Activated CD4-positive, CD25-positive, alpha-beta regulatory T cell (primary cell): ENCODE measurements at regions not wholly inside any gene's neighbourhood (a gene's known extent, or its start where the extent isn't known, plus 50 kb on each side); places are given as distances from the start of the nearest gene placed in this dataset.

Experiments used
- DNase-seq, 4 experiments: peaks; one replicate each; lab custom pipeline; 2025; lab: John Stamatoyannopoulos, UW

DNA sequence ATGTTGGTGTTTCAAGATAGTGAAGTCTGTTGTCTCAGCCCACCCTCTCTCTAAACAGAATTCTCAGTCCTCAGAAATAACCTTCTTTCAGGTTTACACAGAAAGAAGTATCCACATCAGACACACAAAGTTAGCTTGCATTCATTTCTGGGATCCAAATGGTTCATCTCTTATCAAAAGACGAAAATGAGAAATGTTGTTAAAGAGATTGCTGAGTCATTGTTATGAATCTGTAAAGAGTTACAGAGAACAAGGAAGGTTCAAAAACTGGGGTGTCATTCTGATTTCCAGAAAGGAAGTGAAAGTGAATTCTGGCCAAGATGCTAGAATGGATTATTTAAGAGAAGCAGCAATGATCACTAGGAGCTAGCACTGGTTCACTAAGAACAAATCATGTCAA lies 90.5 kb upstream of the ATXN1 start:
- DNase-seq: no peak

DNA sequence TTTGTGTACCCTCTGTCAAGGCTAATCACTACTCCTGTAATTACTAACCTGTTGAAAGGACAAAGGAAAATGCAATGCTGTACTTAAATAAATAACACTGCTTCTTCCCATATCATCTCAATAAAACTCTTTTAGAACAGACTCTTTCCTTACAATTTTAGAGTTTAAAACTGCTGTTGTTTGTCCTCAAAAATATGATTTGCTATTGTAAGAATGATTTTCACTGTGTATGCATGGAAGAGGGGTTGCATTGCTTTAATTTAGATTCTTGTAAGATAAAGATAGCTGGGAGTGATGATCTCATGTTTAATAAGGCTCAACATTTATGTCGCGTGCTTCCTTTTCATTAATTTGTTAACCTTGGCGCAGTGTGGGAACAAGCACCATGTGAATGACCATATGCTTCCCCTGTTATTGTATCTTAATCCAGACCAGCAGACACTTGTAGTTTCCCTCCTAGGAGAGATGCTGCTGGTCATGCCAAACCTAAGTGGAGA lies 89.8 kb upstream of the ATXN1 start:
- DNase-seq: no peak

DNA sequence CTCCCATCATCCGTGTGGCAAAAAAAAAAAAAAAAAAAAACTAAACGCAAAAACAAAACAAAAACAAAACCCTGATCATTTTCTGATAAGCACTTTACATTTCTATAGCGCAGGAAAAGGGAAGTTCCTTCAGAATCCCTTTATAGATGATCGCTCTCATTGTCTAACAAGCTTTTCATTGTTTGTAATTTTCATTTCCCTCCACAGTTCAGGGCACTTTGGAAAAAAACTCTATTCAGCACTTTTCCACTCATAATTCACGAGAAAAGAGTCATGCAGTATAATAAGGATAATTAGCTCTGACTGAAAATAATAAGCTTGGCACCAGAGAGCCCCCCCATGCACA lies 89.4 kb upstream of the ATXN1 start:
- DNase-seq: no peak

DNA sequence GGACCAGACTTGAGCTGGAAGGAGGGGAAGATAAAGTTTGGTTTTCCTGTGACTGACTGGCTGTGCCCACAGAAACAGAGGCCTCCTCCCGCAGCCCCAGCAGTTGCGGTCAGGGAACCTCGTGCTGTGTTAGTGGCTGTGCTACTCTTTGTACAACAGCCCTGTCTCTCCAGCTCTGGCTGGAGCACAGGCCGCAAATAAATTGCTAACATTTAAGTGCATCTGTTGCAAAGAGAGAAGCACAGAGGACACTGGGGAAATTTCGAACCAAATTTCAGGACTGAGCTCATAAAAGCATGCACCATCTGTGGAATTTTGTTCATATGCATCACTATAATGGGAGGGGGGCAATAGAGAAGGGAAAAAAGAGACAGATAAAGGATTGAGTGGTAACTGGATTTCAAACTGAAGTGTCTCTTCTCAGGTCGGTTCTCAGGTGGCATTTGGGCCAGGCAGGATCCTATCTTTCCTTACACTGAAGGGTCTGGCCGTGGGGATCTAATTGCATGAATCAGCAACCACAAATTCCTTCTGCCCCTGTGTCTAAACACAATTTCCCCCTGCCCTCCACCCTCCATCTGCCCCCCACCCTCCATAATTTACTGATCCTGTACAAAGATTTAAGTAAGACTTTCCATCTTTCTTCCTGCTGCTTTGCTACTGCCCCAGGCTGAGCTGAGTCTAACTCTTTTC lies 88.9 kb upstream of the ATXN1 start:
- DNase-seq: no peak

DNA sequence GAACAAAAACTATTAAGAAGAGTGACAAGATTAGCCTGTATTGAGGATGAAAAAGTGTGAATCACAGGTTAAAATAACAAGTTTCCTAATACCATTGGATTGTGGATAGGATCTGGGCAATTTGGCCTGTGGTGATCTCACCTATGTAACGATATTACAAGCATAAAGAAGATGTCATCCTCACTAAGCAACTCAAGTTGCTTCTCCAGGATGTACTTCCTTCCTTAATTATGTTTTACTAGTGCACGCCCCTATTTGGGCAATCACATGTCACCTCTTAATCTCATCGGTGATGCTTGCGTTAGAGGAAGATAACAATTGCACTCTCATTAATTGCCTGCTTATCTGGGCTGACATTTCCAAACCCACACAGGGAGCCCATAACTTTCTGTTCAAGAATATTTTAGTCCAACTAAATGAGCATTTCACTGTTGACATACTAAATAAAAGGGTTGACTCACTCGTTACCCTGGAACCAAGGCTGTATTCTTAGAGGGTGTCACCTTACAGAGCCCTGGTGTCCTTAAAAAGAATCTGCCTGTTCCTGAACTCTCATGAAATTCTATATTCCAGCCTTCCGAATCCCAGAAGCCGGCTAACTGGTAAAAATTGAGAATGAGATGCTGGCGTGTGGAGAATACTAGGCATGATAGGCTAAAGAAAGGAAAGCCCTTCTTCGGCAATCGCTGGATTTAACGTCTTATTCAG lies 88.2 kb upstream of the ATXN1 start:
- no peak for DNase-seq

DNA sequence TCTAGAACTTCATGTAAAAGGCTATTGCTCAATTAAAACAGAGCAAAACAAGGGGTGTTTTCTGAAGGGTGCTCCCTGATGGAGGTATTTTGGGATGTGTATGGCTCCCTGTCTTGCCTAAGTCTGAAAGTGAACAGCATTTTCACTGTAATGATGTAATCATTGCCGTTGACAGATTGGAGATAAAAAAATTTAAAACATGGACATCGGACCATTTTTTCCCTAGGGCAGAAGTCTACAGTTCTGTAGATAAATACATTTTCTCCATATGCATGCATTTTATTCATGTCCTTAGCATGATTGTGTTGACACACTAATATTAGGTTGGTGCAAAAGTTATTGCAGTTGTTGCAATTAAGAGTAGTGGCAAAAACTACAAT lies 85.1 kb upstream of the ATXN1 start:
- DNase-seq: no peak

DNA sequence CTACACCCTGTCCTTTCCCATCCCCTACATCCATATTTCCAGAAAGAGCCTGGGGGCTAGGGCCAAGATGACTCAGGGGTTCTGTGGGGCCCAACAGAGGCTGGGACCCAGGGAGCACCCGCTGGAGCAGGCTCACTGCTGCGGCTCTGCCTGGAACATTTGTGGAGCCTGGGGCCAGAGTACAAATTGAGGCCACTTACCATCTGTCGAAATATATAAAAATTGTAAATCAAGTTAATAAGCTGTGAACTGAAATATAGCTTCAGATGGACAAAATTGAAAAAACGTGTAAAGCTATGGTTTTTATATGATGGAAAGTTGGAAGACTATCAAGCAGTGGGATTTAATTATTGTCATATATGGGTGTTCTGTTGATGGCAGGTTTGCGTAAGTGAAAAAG lies 82.9 kb upstream of the ATXN1 start:
- DNase-seq: no peak

DNA sequence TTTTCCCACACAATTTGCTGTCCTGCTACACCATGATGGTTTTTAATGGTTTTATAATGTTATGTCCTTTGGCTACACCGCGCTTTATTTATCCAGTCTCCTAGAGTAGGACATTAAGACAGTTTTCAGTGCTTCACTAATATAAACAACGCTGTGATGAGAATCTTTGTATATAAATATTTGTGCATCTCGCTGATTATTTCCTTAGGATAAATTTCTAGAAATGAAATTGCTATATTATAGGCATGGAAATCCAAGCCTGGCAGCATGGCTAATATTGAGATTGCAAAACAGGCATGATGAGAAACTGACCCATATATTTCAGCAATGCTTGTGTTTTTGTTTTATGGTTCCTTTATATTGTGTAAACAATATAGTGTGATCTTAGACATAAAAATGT lies 81.4 kb upstream of the ATXN1 start:
- no peak for DNase-seq

DNA sequence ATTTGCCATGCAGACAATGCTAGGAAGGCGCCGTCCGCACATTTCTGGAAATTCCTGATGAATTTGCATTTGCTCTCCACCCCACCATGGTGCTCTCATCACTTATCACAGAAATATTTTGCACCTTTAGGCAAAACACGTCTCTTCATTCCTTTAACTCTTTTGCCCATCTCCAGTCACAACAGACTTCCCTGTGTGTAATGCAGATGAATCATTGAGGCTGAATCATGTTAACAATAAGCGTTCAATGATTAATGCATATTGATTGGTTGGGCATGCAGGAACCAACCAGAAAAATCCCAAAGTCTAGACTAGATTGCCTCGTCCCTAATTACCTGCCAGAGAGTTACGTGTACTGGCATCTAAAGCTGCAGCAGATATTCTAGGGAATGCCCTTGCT lies 80.0 kb upstream of the ATXN1 start:
- DNase-seq: no peak

DNA sequence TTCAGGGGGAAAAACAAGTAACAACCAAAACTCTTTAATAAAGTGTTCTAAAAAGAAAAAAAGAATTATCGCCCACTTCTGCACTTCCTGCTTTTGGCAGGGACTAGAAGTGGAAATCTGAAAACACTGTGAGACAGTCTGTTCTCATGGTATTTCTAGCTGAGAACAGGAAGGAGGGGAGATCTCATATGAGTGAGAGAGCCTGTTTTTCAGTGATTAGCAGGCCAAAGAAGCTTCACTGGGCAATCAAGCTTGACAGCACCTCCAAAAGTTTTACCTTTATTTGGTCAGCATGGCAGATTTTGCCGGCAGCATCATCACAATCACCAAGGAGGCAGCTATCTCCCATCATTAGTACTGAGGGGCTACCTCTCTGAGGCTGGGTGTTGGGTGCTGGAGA lies 79.5 kb upstream of the ATXN1 start:
- DNase-seq: no peak

DNA sequence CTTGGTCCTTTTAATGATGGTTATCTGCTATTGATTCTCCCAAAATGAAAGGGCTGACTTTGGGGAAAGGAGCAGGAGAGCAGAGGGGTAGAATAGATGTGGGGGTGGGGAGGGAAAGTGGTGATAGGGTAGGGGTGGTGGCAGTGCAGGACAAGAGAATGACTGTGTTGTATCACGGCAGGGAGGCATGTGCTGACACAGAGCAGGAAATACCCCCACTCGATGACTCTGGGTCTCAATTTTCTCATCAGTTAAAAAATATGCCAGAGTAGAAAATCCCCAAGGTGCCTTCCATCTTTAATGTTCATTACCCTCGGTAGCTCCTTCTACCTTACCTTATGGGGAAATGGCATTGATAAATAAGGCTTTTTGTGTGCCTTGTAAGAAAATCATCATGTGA lies 79.0 kb upstream of the ATXN1 start:
- DNase-seq: no peak

DNA sequence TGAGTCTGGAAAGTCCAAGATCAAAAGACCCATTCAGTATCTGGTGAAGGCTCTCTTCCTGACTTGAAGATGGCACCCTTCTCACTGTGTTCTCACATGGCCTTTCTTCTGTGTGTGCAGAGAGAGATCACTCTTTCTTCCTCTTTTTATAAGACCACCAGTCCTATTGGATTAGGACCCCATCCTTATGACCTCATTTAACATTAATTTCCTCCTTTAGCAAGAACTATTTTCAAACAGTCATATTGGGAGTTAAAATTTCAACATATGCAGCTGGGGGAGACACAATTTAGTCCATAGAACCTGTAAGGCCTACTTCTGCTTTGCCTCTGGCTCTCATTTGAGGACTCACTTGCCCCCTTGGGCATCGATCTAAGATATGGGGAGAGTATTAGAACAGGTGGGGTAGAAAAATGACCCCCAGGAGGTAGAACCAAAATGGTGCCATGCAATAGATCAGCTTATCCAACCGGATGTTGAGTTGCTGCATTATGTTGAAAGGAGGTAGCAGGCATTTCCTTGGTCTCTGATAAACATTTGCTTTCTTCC lies 78.4 kb upstream of the ATXN1 start:
- DNase-seq: no peak

DNA sequence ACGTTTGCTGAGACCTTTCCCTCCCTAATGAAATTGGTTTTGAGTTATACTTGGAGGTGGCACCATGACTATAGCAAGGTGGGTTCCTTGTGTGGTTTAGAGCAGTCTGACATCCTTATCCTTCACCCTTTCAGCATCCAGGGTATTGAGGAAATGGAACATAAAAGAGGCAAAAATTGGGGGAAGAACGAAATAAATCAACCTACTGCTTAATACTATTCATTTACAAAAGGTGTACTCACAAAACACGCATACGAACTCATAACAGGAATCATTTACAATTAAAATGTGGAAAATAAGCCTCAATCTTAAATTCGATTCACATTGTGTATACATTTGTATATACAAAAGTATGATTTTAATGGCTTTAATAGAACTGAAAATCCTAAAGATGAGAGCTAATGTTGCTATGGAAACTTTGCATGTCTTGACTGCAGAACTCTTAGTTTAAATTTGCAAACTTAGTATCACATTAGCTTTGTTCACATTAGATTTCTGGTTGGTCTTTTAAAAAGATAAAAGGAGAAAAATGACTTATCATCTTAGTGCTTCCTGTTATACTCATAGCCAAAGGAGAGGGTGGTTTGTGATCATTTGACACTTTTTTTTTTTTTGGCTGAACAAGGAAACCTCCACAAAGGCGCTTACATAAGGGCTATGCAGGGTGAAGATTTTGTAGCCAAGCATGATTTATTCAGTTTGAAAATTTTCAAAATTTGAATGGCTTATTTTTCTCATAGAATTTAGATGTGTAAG lies 76.1 kb upstream of the ATXN1 start:
- DNase-seq: no peak

DNA sequence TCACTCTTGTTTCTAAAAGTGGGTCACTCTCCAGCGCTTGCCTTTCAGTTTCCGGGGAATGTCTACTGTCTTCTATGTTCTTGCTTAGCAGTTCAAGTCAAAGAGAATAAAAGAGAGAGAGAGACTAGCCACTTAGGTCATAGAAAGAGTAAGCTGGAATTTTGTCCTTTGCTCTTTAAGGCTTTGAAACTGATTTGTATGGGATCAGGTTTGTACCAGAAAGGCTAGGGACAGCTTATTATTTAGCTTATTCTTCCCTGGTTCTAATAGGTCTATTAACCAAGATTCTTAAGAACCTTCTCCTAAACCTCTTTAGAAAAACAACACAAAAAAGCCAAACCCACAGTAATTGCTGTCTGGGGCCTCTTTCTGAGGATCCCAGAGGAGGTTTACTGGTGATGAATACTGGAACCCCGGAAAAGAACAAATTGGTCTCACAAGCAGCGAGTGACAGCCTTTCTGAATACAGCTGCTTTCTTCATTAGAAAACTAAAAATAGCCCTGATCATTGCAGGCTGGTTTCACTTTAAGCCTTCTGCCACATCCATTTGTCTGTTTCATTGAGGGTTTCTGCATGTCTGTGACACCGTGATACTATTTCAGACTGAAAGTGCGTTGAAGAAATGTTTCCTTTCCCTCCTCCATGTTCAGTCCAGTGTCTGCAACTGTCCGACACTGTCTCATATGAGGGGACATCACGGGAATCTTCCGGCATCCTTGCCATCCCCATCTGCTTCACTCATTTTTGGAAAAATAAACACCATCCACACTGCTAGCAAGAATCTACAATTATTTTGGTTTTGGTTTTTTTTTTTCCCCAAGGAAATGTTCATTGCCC lies 75.1 kb upstream of the ATXN1 start:
- no peak for DNase-seq

DNA sequence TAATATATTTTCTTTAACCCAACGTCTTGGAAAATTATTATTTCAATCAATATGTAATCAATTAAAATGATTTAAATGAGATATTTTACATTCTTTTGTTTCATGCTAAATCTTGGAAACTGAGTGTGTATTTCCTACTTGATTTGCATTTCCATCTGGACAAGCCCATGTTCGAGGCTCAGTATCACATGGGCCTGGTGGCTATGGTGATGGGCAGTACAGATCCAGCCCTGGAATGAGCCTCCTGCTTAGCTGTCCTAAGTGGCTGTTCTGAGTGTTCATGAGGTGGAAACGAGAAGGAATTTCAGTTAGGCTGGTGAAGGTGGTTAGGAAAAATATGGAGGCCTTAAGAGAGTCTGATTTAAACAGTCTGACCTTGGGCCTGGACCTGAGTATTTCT lies 73.0 kb upstream of the ATXN1 start:
- DNase-seq: no peak

DNA sequence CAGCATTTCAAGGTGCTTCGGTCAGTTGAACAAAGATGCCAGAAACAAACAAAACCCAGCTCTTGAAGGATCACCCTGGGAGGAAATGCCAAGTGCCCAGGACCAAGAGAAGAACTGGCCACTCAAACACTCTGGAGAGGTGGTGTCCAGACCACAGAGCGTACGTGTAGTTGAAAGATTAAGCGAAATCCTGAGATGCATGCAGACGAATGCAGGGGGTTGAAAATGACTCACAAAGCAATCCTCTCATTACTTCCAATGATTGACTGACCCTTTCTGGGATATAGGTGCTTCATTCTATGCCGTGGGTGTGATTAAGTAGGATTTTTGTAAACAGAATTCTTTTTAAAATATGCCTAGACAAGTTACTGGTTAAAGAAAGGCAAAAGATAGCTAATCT lies 71.5 kb upstream of the ATXN1 start:
- DNase-seq: no peak

DNA sequence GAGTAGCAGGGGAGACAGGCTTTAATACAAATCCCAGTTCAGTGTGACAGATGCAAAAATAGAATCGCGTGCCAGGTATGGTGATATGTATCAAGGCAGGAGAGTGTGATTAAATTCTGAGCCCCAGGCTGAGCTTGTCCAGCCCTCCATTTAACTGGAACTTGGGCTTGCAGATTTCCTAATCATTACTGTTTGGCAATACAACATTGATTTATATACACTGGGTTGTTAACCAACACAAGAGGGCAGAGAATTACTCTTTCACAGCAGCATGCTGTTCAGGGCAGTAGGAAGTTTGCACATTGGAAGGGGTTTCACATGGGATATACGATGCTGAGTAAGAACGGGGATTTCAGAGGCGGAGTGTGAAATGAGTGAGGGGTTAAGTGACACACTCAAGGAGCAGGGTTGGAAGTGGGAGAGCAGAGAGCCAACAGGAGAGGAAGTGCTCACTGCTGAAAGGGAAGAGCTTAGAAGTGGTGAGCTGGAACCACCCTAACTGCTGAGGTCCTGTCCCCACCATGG lies 70.8 kb upstream of the ATXN1 start:
- no peak for DNase-seq

DNA sequence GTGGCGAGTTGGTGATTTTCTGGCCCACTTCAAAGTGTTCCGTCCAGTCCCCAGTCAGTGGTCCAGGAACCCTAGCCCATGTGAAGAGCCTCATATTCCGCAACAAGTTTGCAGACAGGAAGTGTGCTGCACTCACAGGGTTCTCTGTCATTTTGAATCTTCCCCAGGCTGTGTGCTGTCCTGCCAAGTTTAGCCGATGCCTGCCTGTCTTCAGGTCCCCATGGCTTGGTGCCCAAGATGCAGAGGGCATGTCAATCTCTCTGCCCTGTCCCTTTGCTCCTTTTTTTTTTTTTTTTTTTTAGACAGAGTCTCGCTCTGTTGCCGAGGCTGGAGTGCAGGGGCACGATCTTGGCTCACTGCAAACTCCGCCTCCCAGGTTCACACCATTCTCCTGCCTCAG lies 69.9 kb upstream of the ATXN1 start:
- no peak for DNase-seq

DNA sequence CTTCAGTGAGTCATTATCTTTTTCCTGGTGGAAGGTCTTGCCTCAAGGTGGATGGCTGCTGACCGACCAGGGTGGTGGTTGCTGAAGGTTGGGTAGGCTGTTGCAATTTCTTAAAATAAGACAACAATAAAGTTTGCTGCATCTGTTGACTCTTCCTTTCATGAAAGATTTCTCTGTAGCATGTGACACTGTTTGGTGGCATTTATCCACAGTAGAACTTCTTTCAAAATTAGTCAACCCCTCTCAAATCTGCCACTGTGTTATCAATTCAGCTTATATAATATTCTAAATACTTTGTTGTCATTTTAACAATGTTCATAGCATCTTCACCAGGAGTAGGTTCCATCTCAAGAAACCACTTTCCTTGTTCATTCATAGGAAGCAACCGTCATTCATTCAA lies 66.8 kb upstream of the ATXN1 start:
- DNase-seq: no peak

DNA sequence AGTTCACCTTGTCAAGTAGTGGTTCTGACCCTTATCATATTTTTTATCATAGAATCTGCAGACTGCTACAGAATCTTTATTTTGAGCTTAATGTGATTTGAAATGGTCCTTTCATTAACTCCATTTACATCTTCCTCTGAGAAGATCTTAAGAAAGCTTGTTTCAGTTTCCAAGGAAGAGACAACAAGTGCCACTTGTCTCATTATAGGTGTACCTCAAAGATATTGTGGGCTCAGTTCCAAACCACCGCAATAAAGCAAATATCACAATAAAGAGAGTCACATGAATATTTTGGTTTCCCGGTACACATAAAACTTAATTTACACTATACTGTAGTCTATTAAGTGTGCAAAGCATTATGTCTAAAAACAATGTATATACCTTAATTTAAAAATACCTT lies 66.4 kb upstream of the ATXN1 start:
- no peak for DNase-seq

DNA sequence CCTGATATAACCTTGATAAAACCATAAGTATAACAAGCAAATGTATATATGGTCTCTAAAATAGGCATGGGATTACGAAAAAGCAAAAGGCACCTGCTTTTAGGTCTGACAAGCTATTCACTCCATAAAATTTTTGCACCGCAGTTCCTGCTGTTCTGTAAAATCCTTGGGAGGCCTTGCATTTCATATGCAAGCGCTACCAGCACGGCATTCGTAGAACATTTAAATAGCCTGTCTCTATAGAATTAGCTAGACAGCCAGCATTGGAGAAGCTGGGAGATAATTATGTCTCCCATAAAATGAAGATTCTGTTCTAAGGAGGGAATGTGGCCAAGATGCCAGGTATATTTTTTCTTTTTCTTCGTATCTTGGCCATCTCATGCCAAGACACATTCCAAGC lies 64.5 kb upstream of the ATXN1 start:
- no peak for DNase-seq
